CD8-positive, alpha-beta memory T cell (primary cell): ENCODE measurements at regions not wholly inside any gene's neighbourhood (a gene's known extent, or its start where the extent isn't known, plus 50 kb on each side); places are given as distances from the start of the nearest gene placed in this dataset.

ENCODE experiments used
- CTCF ChIA-PET: fragments of 350-600 bp; sonication (Branson Sonifier 250); formaldehyde crosslinking; loops from one replicate; lab custom pipeline; 2021; ENCODE audit warnings: antibody characterized with exemption; lab: Charles Lee
- POLR2A ChIA-PET: fragments of 350-600 bp; sonication (Branson Sonifier 250); formaldehyde crosslinking; loops from one replicate; lab custom pipeline; 2021; ENCODE audit warnings: antibody characterized with exemption; lab: Charles Lee
- DNase-seq, 5 donors: peaks; one replicate each; pipeline versions ENCODE4 v3.0.0 to v3.0.0-alpha.2; 2020 to 2022; ENCODE audit warnings: mixed read lengths in 1 of 5
- H3K27ac ChIP-seq: one replicate; pipeline ENCODE4 v1.7.0; 2013; ENCODE audit warnings: low read depth, mild to moderate bottlenecking, low read length, moderate library complexity
- H3K27me3 ChIP-seq: 2 replicates; pipeline ENCODE4 v1.7.0; 2013; ENCODE audit warnings: low read length, mild to moderate bottlenecking; ENCODE audit not compliant: insufficient read depth, poor library complexity, severe bottlenecking
- H3K36me3 ChIP-seq: 2 replicates; pipeline ENCODE4 v1.7.0; 2013; ENCODE audit warnings: mild to moderate bottlenecking, low read length, moderate library complexity; ENCODE audit not compliant: insufficient read depth
- H3K4me1 ChIP-seq: 2 replicates; pipeline ENCODE4 v1.7.0; 2013; ENCODE audit warnings: mild to moderate bottlenecking, low read length, moderate library complexity; ENCODE audit not compliant: insufficient read depth
- H3K4me3 ChIP-seq: 2 replicates; pipeline ENCODE4 v1.7.0; 2013; ENCODE audit warnings: mild to moderate bottlenecking, low read length
- H3K9me3 ChIP-seq: 2 replicates; pipeline ENCODE4 v1.7.0; 2013; ENCODE audit warnings: mild to moderate bottlenecking, low read length
- H3K27ac Mint-ChIP-seq, 8 donors: one replicate each; pipeline ENCODE4 v1.8.0; 2020 to 2021; ENCODE audit warnings: mixed read lengths in 8 of 8, mild to moderate bottlenecking in 6 of 8, inconsistent platforms in 3 of 8, moderate library complexity in 3 of 8
- H3K27me3 Mint-ChIP-seq, 2 donors: one replicate each; pipeline ENCODE4 v1.8.0; 2020 to 2021; ENCODE audit warnings: mixed read lengths in 2 of 2, mild to moderate bottlenecking in 1 of 2, moderate library complexity in 1 of 2
- H3K36me3 Mint-ChIP-seq, 3 donors: one replicate each; pipeline ENCODE4 v1.8.0; 2020 to 2021; ENCODE audit warnings: mixed read lengths in 3 of 3, inconsistent platforms in 1 of 3, mild to moderate bottlenecking in 1 of 3
- H3K4me1 Mint-ChIP-seq, 3 donors: one replicate each; pipeline ENCODE4 v1.8.0; 2020 to 2021; ENCODE audit warnings: mixed read lengths in 3 of 3, inconsistent platforms in 1 of 3, mild to moderate bottlenecking in 1 of 3
- H3K4me3 Mint-ChIP-seq, 7 donors: one replicate each; pipeline ENCODE4 v1.8.0; 2020 to 2021; ENCODE audit warnings: mixed read lengths in 7 of 7, mild to moderate bottlenecking in 6 of 7, moderate library complexity in 4 of 7, inconsistent platforms in 2 of 7
- H3K9me3 Mint-ChIP-seq, 5 donors: one replicate each; pipeline ENCODE4 v1.8.0; 2020 to 2022; ENCODE audit warnings: mixed read lengths in 5 of 5, mild to moderate bottlenecking in 3 of 5, moderate library complexity in 2 of 5, inconsistent platforms in 1 of 5

DNA sequence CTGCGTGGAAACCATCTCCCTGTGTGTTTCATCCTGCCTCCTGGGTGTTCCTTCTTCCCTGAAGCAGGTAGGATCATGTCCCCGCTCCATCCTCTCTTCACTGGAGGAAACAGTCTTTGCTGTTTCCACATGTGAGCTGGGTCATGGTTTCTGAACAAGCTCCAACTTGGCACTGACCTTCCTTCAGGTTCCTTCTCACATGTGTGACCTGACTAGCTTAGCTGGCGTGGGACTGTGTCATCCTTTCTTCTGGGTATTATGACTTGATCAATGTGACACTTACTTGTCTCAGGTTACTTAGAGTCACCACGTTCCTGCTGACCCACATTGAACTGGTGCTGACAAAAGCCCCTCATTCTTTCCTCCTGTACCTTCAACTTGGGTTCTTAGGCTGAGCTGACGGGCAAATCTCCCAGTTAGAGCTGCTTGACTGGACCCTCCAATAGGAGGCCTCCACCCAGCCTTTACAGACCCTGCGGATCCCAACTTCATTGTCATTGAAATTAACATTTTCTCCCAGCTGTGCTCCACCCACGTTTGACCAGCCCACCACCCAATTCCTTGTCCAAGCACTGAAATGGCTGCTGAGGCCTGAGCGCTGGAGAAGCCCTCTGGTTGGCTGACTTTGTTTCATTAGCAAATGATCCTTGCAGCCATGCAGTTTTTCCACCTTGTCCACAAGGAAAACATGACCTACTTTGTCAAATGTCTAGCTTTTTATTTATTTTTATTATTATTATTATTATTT, 128.1 kb downstream of the DDX1 start:
- POLR2A ChIA-PET: no interaction called here

DNA sequence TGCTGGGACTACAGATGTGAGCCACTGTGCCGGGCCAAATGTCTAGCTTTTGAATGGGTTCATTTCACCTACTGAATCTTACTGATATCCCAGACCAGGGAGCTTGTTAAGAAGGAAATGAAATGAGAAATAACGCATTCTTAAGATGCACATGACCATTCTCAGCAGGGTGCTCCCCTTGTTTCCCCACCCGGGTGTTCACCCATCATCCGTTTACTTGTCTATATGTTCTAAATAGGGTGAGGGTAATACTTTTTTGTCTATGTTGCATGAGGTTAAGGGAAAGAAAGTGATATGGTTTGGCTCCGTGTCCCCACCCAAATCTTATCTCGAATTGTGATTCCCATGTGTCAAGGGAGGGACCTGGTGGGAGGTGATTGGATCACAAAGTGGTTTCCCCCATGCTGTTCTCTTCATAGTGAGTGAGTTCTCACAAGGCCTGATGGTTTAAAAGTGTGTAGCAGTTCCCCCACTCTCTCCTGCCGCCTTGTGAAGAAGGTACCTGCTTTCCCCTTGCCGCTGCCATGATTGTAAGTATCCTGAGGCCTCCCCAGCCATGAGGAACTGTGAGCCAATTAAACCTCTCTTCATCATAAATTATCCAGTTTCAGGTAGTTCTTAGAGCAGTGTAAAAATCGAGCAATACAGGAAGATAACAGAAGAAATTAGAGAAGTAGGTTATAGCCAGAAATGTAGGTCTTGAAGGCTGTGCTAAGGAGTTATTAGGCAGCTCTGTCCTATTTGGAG, 129.1 kb downstream of the DDX1 start:
- H3K4me1 ChIP-seq: no peaks in the 10 kb centered on the region
- DNase-seq: no peak
- CTCF ChIA-PET: no interaction called here
- H3K27ac ChIP-seq: no peak overlapping the region
- no peak overlapping the region for H3K4me3 Mint-ChIP-seq
- H3K27me3 Mint-ChIP-seq: peaks cover 3 to 7% of the 10 kb centered on the region in 2 donors
- no peaks in the 10 kb centered on the region for H3K27me3 ChIP-seq
- no peaks in the 10 kb centered on the region for H3K36me3 Mint-ChIP-seq
- H3K9me3 ChIP-seq: no peaks in the 10 kb centered on the region
- H3K4me1 Mint-ChIP-seq: no peaks in the 10 kb centered on the region
- H3K9me3 Mint-ChIP-seq: no peaks in the 10 kb centered on the region
- POLR2A ChIA-PET: no interaction called here
- no peaks in the 10 kb centered on the region for H3K36me3 ChIP-seq
- H3K4me3 ChIP-seq: no peak overlapping the region
- no peak overlapping the region for H3K27ac Mint-ChIP-seq

More for the DNA sequence above, 128.1 kb downstream of the DDX1 start:
- Mint-ChIP-seq H3K4me1 (no peaks in the 10 kb centered on the region), H3K9me3 (no peaks in the 10 kb centered on the region), H3K36me3 (no peaks in the 10 kb centered on the region), H3K27me3 (peaks cover 3 to 6% of the 10 kb centered on the region in 2 donors), H3K4me3 (no peak overlapping the region), H3K27ac (no peak overlapping the region)
- CTCF ChIA-PET: no interaction called here
- DNase-seq: no peak
- Histone ChIP-seq H3K9me3 (no peaks in the 10 kb centered on the region), H3K4me1 (no peaks in the 10 kb centered on the region), H3K36me3 (no peaks in the 10 kb centered on the region), H3K27ac (no peak overlapping the region), H3K4me3 (no peak overlapping the region), H3K27me3 (no peaks in the 10 kb centered on the region)

DNA sequence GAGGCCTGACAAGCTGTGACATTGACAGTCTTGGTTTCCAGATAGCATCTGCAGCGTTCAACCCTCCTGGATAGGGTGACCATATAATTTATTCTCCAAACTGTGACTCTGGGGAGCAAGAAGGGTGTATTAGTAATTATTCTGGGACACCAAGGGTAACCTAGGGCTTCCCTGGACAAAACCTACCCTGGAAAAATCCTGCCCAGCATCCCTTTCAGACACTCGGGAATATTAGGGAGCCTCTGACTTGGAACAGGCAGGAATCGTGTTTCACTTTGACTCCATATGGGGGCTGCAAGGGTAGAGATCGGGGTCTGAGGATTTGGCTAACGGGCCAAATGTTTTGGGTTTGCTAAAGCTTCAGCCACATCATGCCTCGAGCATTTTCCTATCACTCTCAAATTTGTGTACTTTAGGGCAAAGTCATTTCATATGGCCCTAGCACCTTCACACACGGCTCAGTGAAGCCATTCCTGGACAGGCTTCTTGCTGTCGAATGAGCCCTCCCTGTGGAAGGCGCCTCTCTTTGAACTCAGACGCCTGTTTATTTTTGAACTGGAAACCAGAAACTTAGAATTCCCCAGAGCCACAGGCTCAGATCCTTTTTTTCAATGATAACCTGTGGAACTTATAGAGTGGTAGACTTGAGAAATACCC, 129.9 kb downstream of the DDX1 start:
- Mint-ChIP-seq H3K36me3 (no peaks in the 10 kb centered on the region), H3K27ac (no peak overlapping the region), H3K4me3 (no peak overlapping the region), H3K27me3 (peaks cover 5 to 7% of the 10 kb centered on the region in 2 donors), H3K4me1 (no peaks in the 10 kb centered on the region), H3K9me3 (peaks cover 0 to 1% (median 0%) of the 10 kb centered on the region in 5 donors)
- no peaks in the 10 kb centered on the region for H3K4me1 ChIP-seq
- H3K27ac ChIP-seq: no peak overlapping the region
- DNase-seq: no peak
- H3K4me3 ChIP-seq: no peak overlapping the region
- CTCF ChIA-PET: no interaction called here
- no peaks in the 10 kb centered on the region for H3K9me3 ChIP-seq
- POLR2A ChIA-PET: no interaction called here
- H3K36me3 ChIP-seq: no peaks in the 10 kb centered on the region
- H3K27me3 ChIP-seq: no peaks in the 10 kb centered on the region

DNA sequence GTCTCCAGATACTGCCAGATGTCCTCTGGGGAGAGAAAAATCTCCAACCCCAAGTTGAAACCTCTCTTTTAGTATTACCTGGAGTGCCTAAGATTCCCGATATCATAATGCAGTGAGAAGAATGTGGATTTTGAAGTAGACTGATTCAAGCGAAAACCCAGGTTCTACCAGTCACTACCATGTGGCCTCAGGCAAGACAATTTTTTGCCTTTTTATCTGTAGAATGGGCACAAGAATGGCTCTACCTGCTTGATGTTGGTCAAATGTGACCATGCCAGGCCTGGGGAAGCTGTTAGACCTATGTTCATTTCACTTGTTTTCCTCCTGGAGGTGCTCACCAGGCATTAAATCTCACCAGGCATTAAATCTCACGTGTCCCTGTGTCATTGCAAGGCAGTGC, 131.3 kb downstream of the DDX1 start:
- Mint-ChIP-seq H3K9me3 (peaks cover 0 to 1% (median 0%) of the 10 kb centered on the region in 5 donors), H3K4me1 (no peaks in the 10 kb centered on the region), H3K27ac (no peak overlapping the region), H3K27me3 (peaks cover 5 to 7% of the 10 kb centered on the region in 2 donors), H3K36me3 (no peaks in the 10 kb centered on the region), H3K4me3 (no peak overlapping the region)
- ChIA-PET CTCF (no interaction called here), POLR2A (no interaction called here)
- H3K4me3 ChIP-seq: no peak overlapping the region
- H3K36me3 ChIP-seq: no peaks in the 10 kb centered on the region
- H3K9me3 ChIP-seq: no peaks in the 10 kb centered on the region
- H3K27ac ChIP-seq: no peak overlapping the region
- no peaks in the 10 kb centered on the region for H3K4me1 ChIP-seq
- DNase-seq: no peak
- no peaks in the 10 kb centered on the region for H3K27me3 ChIP-seq

DNA sequence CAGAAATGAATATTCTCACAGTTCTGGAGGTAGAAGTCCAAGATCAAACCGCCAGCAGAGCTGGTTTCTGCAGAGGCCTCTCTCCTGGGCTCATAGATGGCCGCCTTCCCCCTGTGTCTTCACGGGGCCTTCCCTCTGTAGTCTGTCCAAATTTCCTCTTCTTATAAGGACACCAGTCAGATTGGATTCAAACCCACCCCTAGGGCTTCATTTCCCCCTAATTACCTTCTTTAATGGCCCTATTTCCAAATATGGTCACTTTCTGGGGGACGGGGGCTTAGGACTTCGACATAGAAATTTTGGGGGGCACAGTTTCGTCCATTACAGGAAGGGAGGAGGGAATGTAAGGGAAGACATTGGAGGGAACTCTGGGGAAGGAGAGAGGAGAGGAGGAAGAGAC, 132.6 kb downstream of the DDX1 start:
- ChIA-PET POLR2A (no interaction called here), CTCF (no interaction called here)
- Mint-ChIP-seq H3K27ac (peak overlapping the region in 1 of 8 donors; percentile 29), H3K36me3 (no peaks in the 10 kb centered on the region), H3K27me3 (peaks cover 3 to 7% of the 10 kb centered on the region in 2 donors), H3K4me3 (no peak overlapping the region), H3K9me3 (peaks cover 0 to 1% (median 0%) of the 10 kb centered on the region in 5 donors), H3K4me1 (no peaks in the 10 kb centered on the region)
- Histone ChIP-seq H3K4me3 (no peak overlapping the region), H3K9me3 (no peaks in the 10 kb centered on the region), H3K4me1 (no peaks in the 10 kb centered on the region), H3K36me3 (no peaks in the 10 kb centered on the region), H3K27ac (no peak overlapping the region), H3K27me3 (no peaks in the 10 kb centered on the region)
- no peak for DNase-seq

DNA sequence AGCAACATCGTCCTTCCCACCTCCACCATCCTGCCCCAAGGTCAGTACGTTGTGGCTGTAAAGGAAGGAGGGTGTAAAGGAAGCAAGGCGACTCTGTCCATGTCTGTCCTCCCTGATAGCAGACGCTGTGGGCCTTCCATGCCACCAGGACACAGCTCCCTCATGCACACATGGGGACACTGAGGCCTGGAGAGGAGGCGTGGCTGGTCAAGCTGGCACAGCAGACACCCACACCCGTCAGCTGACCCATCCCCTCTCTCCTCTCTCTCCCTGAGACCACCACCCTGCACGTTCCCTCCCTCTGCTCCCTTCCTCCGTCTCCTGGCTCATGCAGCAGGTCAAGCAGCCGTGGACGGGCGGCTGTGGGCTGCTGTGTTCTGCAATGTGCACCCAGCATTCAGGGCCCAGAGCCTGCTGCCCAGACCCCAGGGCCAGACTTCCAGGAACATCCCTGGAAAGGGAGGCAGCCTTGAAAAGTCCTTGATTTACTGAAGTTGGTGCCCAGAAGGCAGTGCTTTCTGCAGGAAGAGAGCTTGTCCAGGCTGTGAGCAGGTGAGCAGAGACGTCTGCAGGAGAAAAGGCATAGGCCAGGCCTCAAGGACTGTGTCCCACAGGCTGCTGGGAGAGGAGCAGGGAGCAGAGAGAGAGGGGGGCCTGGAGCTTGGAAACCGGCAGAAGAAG, 133.6 kb downstream of the DDX1 start:
- no peaks in the 10 kb centered on the region for H3K27me3 ChIP-seq
- H3K4me1 Mint-ChIP-seq: no peaks in the 10 kb centered on the region
- no peaks in the 10 kb centered on the region for H3K9me3 ChIP-seq
- peaks cover 0 to 1% (median 0%) of the 10 kb centered on the region in 5 donors for H3K9me3 Mint-ChIP-seq
- DNase-seq: no peak
- H3K27ac Mint-ChIP-seq: no peak overlapping the region
- H3K36me3 ChIP-seq: no peaks in the 10 kb centered on the region
- H3K36me3 Mint-ChIP-seq: no peaks in the 10 kb centered on the region
- H3K4me1 ChIP-seq: no peaks in the 10 kb centered on the region
- POLR2A ChIA-PET: no interaction called here
- no peak overlapping the region for H3K4me3 ChIP-seq
- CTCF ChIA-PET: no interaction called here
- no peak overlapping the region for H3K4me3 Mint-ChIP-seq
- H3K27me3 Mint-ChIP-seq: peaks cover 3 to 7% of the 10 kb centered on the region in 2 donors
- no peak overlapping the region for H3K27ac ChIP-seq

- peaks cover 0 to 1% (median 0%) of the 10 kb centered on the region in 5 donors for H3K9me3 Mint-ChIP-seq
- H3K4me3 Mint-ChIP-seq: no peak overlapping the region
- ChIA-PET CTCF (no interaction called here), POLR2A (no interaction called here)
- peaks cover 3 to 7% of the 10 kb centered on the region in 2 donors for H3K27me3 Mint-ChIP-seq
- no peaks in the 10 kb centered on the region for H3K9me3 ChIP-seq
- DNase-seq: no peak
- H3K27ac ChIP-seq: no peak overlapping the region
- H3K4me1 ChIP-seq: no peaks in the 10 kb centered on the region
- H3K36me3 Mint-ChIP-seq: no peaks in the 10 kb centered on the region
- no peaks in the 10 kb centered on the region for H3K4me1 Mint-ChIP-seq
- no peak overlapping the region for H3K4me3 ChIP-seq
- H3K27ac Mint-ChIP-seq: no peak overlapping the region
- no peaks in the 10 kb centered on the region for H3K36me3 ChIP-seq
- no peaks in the 10 kb centered on the region for H3K27me3 ChIP-seq
Measured at GRCh38 chr2:15725782-15726112, 134.1 kb downstream of the DDX1 start.
